Breast epithelium (tissue), 4 donors: ENCODE measurements at regions not wholly inside any gene's neighbourhood (a gene's known extent, or its start where the extent isn't known, plus 50 kb on each side); places are given as distances from the start of the nearest gene placed in this dataset.

ENCODE experiments used
- DNase-seq, 2 donors: peaks; one replicate each; pipeline ENCODE4 v3.0.0-alpha.2; 2019; ENCODE audit warnings: low spot score in 2 of 2
- H3K27ac ChIP-seq, 2 donors: fragments of 200-600 bp; sonication (generic) in 1 of 2; one replicate each; pipeline ENCODE4 v1.5.1; 2016 to 2019; ENCODE audit warnings: mild to moderate bottlenecking in 1 of 2
- H3K27me3 ChIP-seq, 2 donors: fragments of 200-600 bp; sonication (generic) in 1 of 2; one replicate each; pipeline versions ENCODE4 v1.5.1 to v1.6.0; 2017 to 2019; ENCODE audit warnings: control low read depth in 1 of 2, mild to moderate bottlenecking in 1 of 2
- H3K36me3 ChIP-seq: fragments of 200-600 bp; one replicate; pipeline ENCODE4 v1.5.1; 2019
- H3K4me1 ChIP-seq, 2 donors: fragments of 200-600 bp; sonication (generic); one replicate each; pipeline ENCODE4 v1.5.1; 2016 to 2019; ENCODE audit warnings: control low read depth in 1 of 2
- H3K4me3 ChIP-seq, 3 donors: fragments of 200-600 bp; sonication (generic); 1 replicate in 2 of 3; 2 replicates in 1 of 3; pipeline ENCODE4 v1.5.1; 2016 to 2019; ENCODE audit warnings: mild to moderate bottlenecking in 3 of 3, moderate library complexity in 2 of 3
- H3K9me3 ChIP-seq, 2 donors: fragments of 200-600 bp; sonication (generic) in 1 of 2; one replicate each; pipeline ENCODE4 v1.5.1; 2016 to 2019; ENCODE audit warnings: control low read depth in 1 of 2
- CTCF ChIP-seq, 3 donors: fragments of 450-650 bp; IDR thresholded peaks; one replicate each; pipeline ENCODE4 v1.5.1; 2016 to 2017; ENCODE audit warnings: antibody characterized with exemption in 3 of 3, mild to moderate bottlenecking in 3 of 3, moderate library complexity in 3 of 3
- POLR2A ChIP-seq: fragments of 450-650 bp; IDR thresholded peaks from one replicate; pipeline ENCODE4 v1.6.1; 2016; ENCODE audit warnings: antibody characterized with exemption, mild to moderate bottlenecking, moderate library complexity
- POLR2AphosphoS5 ChIP-seq, 3 donors: sonication (generic); formaldehyde crosslinking; IDR thresholded peaks; one replicate each; pipeline ENCODE4 v1.6.1; 2017; ENCODE audit warnings: antibody characterized with exemption in 3 of 3
- intact Hi-C: fragments of 100-400 bp; cut with DNase I; formaldehyde crosslinking; loops from one replicate; pipeline ENCODE4 v1.15.1; 2023; ENCODE audit warnings: low total_unique reads

- Histone ChIP-seq H3K4me1 (no peaks in the 10 kb centered on the region), H3K27ac (no peak overlapping the region), H3K4me3 (no peak overlapping the region), H3K9me3 (peaks cover 1 to 6% of the 10 kb centered on the region in 2 donors), H3K36me3 (no peaks in the 10 kb centered on the region), H3K27me3 (no peaks in the 10 kb centered on the region)
- intact Hi-C loops, result no loop called here
- DNase-seq, result no peak
- no peak for TF ChIP-seq POLR2AphosphoS5 (IDR thresholded peaks at IDR 0.05)
- no peak for TF ChIP-seq CTCF (IDR thresholded peaks at IDR 0.05)
- no peak for TF ChIP-seq POLR2A
Measured at GRCh38 chr4:175504318-175504717, 307.7 kb downstream of the GPM6A start.

GRCh38 chr4:175509320-175509719 is 302.7 kb downstream of the GPM6A start:
- no peak for TF ChIP-seq POLR2AphosphoS5 (IDR thresholded peaks at IDR 0.05)
- no peak for TF ChIP-seq CTCF (IDR thresholded peaks at IDR 0.05)
- TF ChIP-seq POLR2A, result no peak
- Histone ChIP-seq H3K27me3 (no peaks in the 10 kb centered on the region), H3K9me3 (no peaks in the 10 kb centered on the region), H3K36me3 (no peaks in the 10 kb centered on the region), H3K27ac (no peak overlapping the region), H3K4me3 (no peak overlapping the region), H3K4me1 (no peaks in the 10 kb centered on the region)
- no peak for DNase-seq
- intact Hi-C loops, result no loop called here

- no peak for DNase-seq
- no peak overlapping the region for H3K27ac ChIP-seq
- no peaks in the 10 kb centered on the region for H3K9me3 ChIP-seq
- no peak overlapping the region for H3K4me3 ChIP-seq
- TF ChIP-seq POLR2AphosphoS5 (IDR thresholded peaks at IDR 0.05) (no peak), POLR2A (no peak), CTCF (IDR thresholded peaks at IDR 0.05) (no peak)
- H3K4me1 ChIP-seq, result no peaks in the 10 kb centered on the region
- intact Hi-C loops, result no loop called here
- no peaks in the 10 kb centered on the region for H3K27me3 ChIP-seq
- H3K36me3 ChIP-seq, result no peaks in the 10 kb centered on the region
Measured at GRCh38 chr4:175511861-175512260, 300.2 kb downstream of the GPM6A start.

GRCh38 chr4:175514174-175514573 is 297.9 kb downstream of the GPM6A start:
- H3K4me3 ChIP-seq, result no peak overlapping the region
- H3K27me3 ChIP-seq, result no peaks in the 10 kb centered on the region
- DNase-seq, result no peak
- intact Hi-C loops, result no loop called here
- H3K36me3 ChIP-seq, result no peaks in the 10 kb centered on the region
- no peaks in the 10 kb centered on the region for H3K9me3 ChIP-seq
- no peaks in the 10 kb centered on the region for H3K4me1 ChIP-seq
- TF ChIP-seq POLR2A (no peak), POLR2AphosphoS5 (IDR thresholded peaks at IDR 0.05) (no peak), CTCF (IDR thresholded peaks at IDR 0.05) (no peak)
- H3K27ac ChIP-seq, result no peak overlapping the region

GRCh38 chr4:175530655-175531054 is 281.4 kb downstream of the GPM6A start:
- H3K36me3 ChIP-seq, result no peaks in the 10 kb centered on the region
- no peak overlapping the region for H3K4me3 ChIP-seq
- H3K4me1 ChIP-seq, result no peaks in the 10 kb centered on the region
- H3K27me3 ChIP-seq, result no peaks in the 10 kb centered on the region
- no peaks in the 10 kb centered on the region for H3K9me3 ChIP-seq
- intact Hi-C loops, result no loop called here
- DNase-seq, result no peak
- no peak overlapping the region for H3K27ac ChIP-seq
- TF ChIP-seq POLR2AphosphoS5 (IDR thresholded peaks at IDR 0.05) (no peak), CTCF (IDR thresholded peaks at IDR 0.05) (no peak), POLR2A (no peak)
